ENCODE measurements at regions not wholly inside any gene's neighbourhood (a gene's known extent, or its start where the extent isn't known, plus 50 kb on each side); places are given as distances from the start of the nearest gene placed in this dataset.

- TF ChIP-seq CTCF (IDR thresholded peaks at IDR 0.05) (no peak), ZFX (IDR thresholded peaks at IDR 0.05; ENCODE audit: borderline replicate concordance) (no peak)
These were observed 607.5 kb downstream of the PLCL1 start for GRCh38 chr2:198411936-198412335.

Measured in 22Rv1 (cell line).